ENCODE measurements at regions not wholly inside any gene's neighbourhood (a gene's known extent, or its start where the extent isn't known, plus 50 kb on each side); places are given as distances from the start of the nearest gene placed in this dataset.

GRCh38 chr20:57934007-57934805 lies 224.4 kb upstream of the PMEPA1 start:
- DNase-seq (no peak), ATAC-seq (ENCODE audit: low read depth) (no peak)
- Histone ChIP-seq H3K4ac (ENCODE audit: low read depth, low read length) (no peak overlapping the region), H3K79me1 (ENCODE audit: low read depth in 1 of 2, low read length in 2 of 2) (no peaks in the 10 kb centered on the region), H4K8ac (ENCODE audit: low read depth in 2 of 2, low read length in 2 of 2) (no peak overlapping the region), H2BK20ac (ENCODE audit: low read depth, low read length) (no peak overlapping the region), H4K5ac (ENCODE audit: low read depth, low read length) (no peak overlapping the region), H3K9me1 (ENCODE audit: insufficient read depth, low read length) (no peaks in the 10 kb centered on the region), H2AK9ac (replicated peaks; ENCODE audit: low read depth, low read length, poor library complexity) (no peak overlapping the region), H3K4me3 (ENCODE audit: insufficient read depth, low read depth, low read length) (no peak overlapping the region), H3K4me2 (ENCODE audit: low read depth, low read length) (no peak overlapping the region), H4K20me1 (ENCODE audit: insufficient read depth, low read length) (no peaks in the 10 kb centered on the region), H3K56ac (ENCODE audit: extremely low read depth, insufficient read depth, low read length) (no peak overlapping the region), H2BK5ac (ENCODE audit: low read depth, low read length, poor library complexity, severe bottlenecking) (no peak overlapping the region), H3K27me3 (ENCODE audit: control insufficient read depth, insufficient read depth, low read length) (no peaks in the 10 kb centered on the region), H3K36me3 (ENCODE audit: control insufficient read depth, insufficient read depth, low read length) (no peaks in the 10 kb centered on the region), H3K4me1 (ENCODE audit: control insufficient read depth, insufficient read depth, low read length) (no peaks in the 10 kb centered on the region), H3K23ac (ENCODE audit: low read depth, low read length) (no peak overlapping the region), H2BK15ac (ENCODE audit: low read depth, low read length) (no peak overlapping the region), H2AFZ (replicated peaks; ENCODE audit: low read length, poor library complexity) (no peak overlapping the region), H4K91ac (ENCODE audit: insufficient read depth, low read depth, low read length) (no peak overlapping the region), H3K9ac (ENCODE audit: low read depth, low read length) (no peak overlapping the region), H3K14ac (replicated peaks; ENCODE audit: low read depth, low read length) (no peak overlapping the region), H3K18ac (ENCODE audit: low read depth, low read length) (no peak overlapping the region), H2BK120ac (ENCODE audit: low read depth, low read length) (no peak overlapping the region), H2AK5ac (ENCODE audit: low read depth, low read length) (no peak overlapping the region), H3K27ac (ENCODE audit: insufficient read depth, low read length) (no peak overlapping the region), H3K9me3 (ENCODE audit: control insufficient read depth, insufficient read depth, low read length) (no peaks in the 10 kb centered on the region)
- WGBS, 2 experiments (ENCODE audit: extremely low coverage in 2 of 2, insufficient read length in 1 of 2): 50% methylated on average over 2 of the region's 10 CpGs; no CpG with 5 or more reads in 1 of the 2 experiments
- TF ChIP-seq SMC3 (IDR thresholded peaks at IDR 0.05; ENCODE audit: low read depth, low read length) (no peak), CTCF (conservative IDR thresholded peaks at IDR 0.05; ENCODE audit: low read depth, low read length) (no peak), MAFK (IDR thresholded peaks at IDR 0.05; ENCODE audit: low read depth, low read length) (no peak), RFX5 (IDR thresholded peaks at IDR 0.05; ENCODE audit: low read depth, low read length) (no peak), MAZ (IDR thresholded peaks at IDR 0.05; ENCODE audit: borderline replicate concordance, low read depth, low read length) (no peak), RCOR1 (IDR thresholded peaks at IDR 0.05; ENCODE audit: insufficient replicate concordance, low read length) (no peak), ELK1 (IDR thresholded peaks at IDR 0.05; ENCODE audit: borderline replicate concordance, low read depth, low read length) (no peak), MXI1 (IDR thresholded peaks at IDR 0.05; ENCODE audit: borderline replicate concordance, low read depth, low read length) (no peak), CHD1 (IDR thresholded peaks at IDR 0.05; ENCODE audit: low read depth, low read length) (no peak), RAD21 (IDR thresholded peaks at IDR 0.05; ENCODE audit: low read length) (no peak), BHLHE40 (IDR thresholded peaks at IDR 0.05; ENCODE audit: low read depth, low read length) (no peak), NFE2L2 (IDR thresholded peaks at IDR 0.05; ENCODE audit: low read depth, low read length) (no peak)
- CTCF ChIA-PET: no interaction called here
- POLR2A ChIA-PET (ENCODE audit: unreplicated experiment): no interaction called here
- no TSS peak for BruUV-seq (replicated peaks)
- intact Hi-C loops (cut with micrococcal nuclease) (no loop called here), dilution Hi-C loops (cut with HindIII; ENCODE audit: low sequenced_read_pairs, unreplicated experiment) (no loop called here), in situ Hi-C loops (cut with MboI; ENCODE audit: low sequenced_read_pairs) (no loop called here)

Measured in IMR-90 (cell line).